HCT116 (cell line): ENCODE measurements at regions not wholly inside any gene's neighbourhood (a gene's known extent, or its start where the extent isn't known, plus 50 kb on each side); places are given as distances from the start of the nearest gene placed in this dataset.

ENCODE experiments used
- ATAC-seq: fragments of 200-7000 bp; cut with Tn5 transposase; 2 replicates; pipeline ENCODE4 v1.9.1; 2020; ENCODE audit warnings: mild to moderate bottlenecking, moderate library complexity
- BruUV-seq: library from RNA; stranded (reverse); fragments of 400-500 nt; replicated peaks from 2 replicates; lab custom pipeline; 2021; lab: Mats Ljungman, UMichigan
- CTCF ChIA-PET: fragments of 300-600 bp; sonication (Branson Sonifier 250); formaldehyde crosslinking; loops from one replicate; lab custom pipeline; 2021; ENCODE audit warnings: antibody characterized with exemption; lab: Charles Lee
- POLR2A ChIA-PET: fragments of 300-600, 350-600 bp; sonication (Branson Sonifier 250); formaldehyde crosslinking; loops from one replicate; lab custom pipeline; 2021; ENCODE audit warnings: antibody characterized with exemption; lab: Charles Lee
- RAD21 ChIA-PET, 2 experiments: fragments of 300-600 bp; sonication (Branson Sonifier 250); formaldehyde crosslinking; loops; one replicate each; lab custom pipeline; 2023; ENCODE audit warnings: low total read pairs in 2 of 2; ENCODE audit not compliant: uncharacterized antibody in 2 of 2, unreplicated experiment in 2 of 2, low non-redundant PET in 1 of 2; lab: Charles Lee
- DNase-seq: peaks from one replicate; pipeline ENCODE4 v3.0.0-alpha.2; 2010; ENCODE audit warnings: low read depth, low spot score
- H2AFZ ChIP-seq: fragments of 200-600 bp; shearing (Covaris generic), sonication (generic); 2 replicates; pipeline ENCODE4 v1.6.1; 2017; ENCODE audit warnings: low read depth, mixed run types, mixed read lengths, antibody characterized with exemption, low read length; ENCODE audit not compliant: poor library complexity, severe bottlenecking
- H3K27ac ChIP-seq: 2 replicates; pipeline ENCODE4 v1.5.1; 2012; ENCODE audit warnings: low read depth, low read length
- H3K27me3 ChIP-seq: fragments of 200-600 bp; sonication (generic); 2 replicates; pipeline ENCODE4 v1.6.1; 2016; ENCODE audit warnings: mixed run types, low read length, mixed read lengths; ENCODE audit not compliant: insufficient read depth
- H3K36me3 ChIP-seq, 2 experiments: fragments of 200-500 bp in 1 of 2; fragments of 200-600 bp in 1 of 2; sonication (Bioruptor generic) in 1 of 2; sonication (generic) in 1 of 2; 2 replicates each; pipeline versions ENCODE4 v1.5.1 to v1.6.1; 2014 to 2016; ENCODE audit warnings: low read length in 2 of 2, inconsistent platforms in 1 of 2, mixed read lengths in 1 of 2, mixed run types in 1 of 2; ENCODE audit not compliant: insufficient read depth in 2 of 2, control insufficient read depth in 1 of 2
- H3K4me1 ChIP-seq, 2 experiments: fragments of 200-600 bp in 1 of 2; sonication (generic) in 1 of 2; 2 replicates each; pipeline versions ENCODE4 v1.5.1 to v1.6.1; 2012 to 2017; ENCODE audit warnings: low read length in 2 of 2, inconsistent platforms in 1 of 2, mild to moderate bottlenecking in 1 of 2, mixed read lengths in 1 of 2, mixed run types in 1 of 2, moderate library complexity in 1 of 2; ENCODE audit not compliant: insufficient read depth in 2 of 2, control insufficient read depth in 1 of 2
- H3K4me2 ChIP-seq: fragments of 200-600 bp; sonication (generic); 2 replicates; pipeline ENCODE4 v1.6.1; 2017; ENCODE audit warnings: mixed run types, low read length, mixed read lengths
- H3K4me3 ChIP-seq, 2 experiments: fragments of 200-600 bp in 1 of 2; sonication (generic) in 1 of 2; replicated peaks in 1 of 2; 2 replicates each; pipeline ENCODE4 v1.5.1; 2011 to 2016; ENCODE audit warnings: low read length in 2 of 2, control low read depth in 1 of 2, low read depth in 1 of 2, mild to moderate bottlenecking in 1 of 2, mixed read lengths in 1 of 2, mixed run types in 1 of 2
- H3K79me2 ChIP-seq: fragments of 200-600 bp; sonication (generic); 2 replicates; pipeline ENCODE4 v1.6.1; 2017; ENCODE audit warnings: mild to moderate bottlenecking, mixed run types, low read length, moderate library complexity, mixed read lengths; ENCODE audit not compliant: insufficient read depth
- H3K9ac ChIP-seq: fragments of 200-600 bp; sonication (generic); 2 replicates; pipeline ENCODE4 v1.6.1; 2016; ENCODE audit warnings: low read length, mixed read lengths
- H3K9me2 ChIP-seq: fragments of 200-600 bp; sonication (generic), shearing (Covaris generic); 2 replicates; pipeline ENCODE4 v1.6.1; 2017; ENCODE audit warnings: mixed run types, mild to moderate bottlenecking, moderate library complexity; ENCODE audit not compliant: insufficient read depth
- H3K9me3 ChIP-seq, 2 experiments: fragments of 200-500 bp in 1 of 2; fragments of 200-600 bp in 1 of 2; sonication (Bioruptor generic) in 1 of 2; sonication (generic) in 1 of 2; 2 replicates each; pipeline ENCODE4 v1.6.1; 2014 to 2017; ENCODE audit warnings: low read length in 2 of 2, mixed read lengths in 2 of 2, inconsistent platforms in 1 of 2, low read depth in 1 of 2, mild to moderate bottlenecking in 1 of 2, mixed run types in 1 of 2, moderate library complexity in 1 of 2; ENCODE audit not compliant: control insufficient read depth in 1 of 2, insufficient read depth in 1 of 2
- H4K20me1 ChIP-seq: fragments of 200-600 bp; sonication (generic), shearing (Covaris generic); 2 replicates; pipeline ENCODE4 v1.6.1; 2017; ENCODE audit warnings: mixed run types, mild to moderate bottlenecking, moderate library complexity; ENCODE audit not compliant: insufficient read depth
- CBX3 ChIP-seq: IDR thresholded peaks from 2 replicates; pipeline ENCODE4 v1.6.1; 2012; ENCODE audit warnings: low read depth
- CEBPB ChIP-seq: IDR thresholded peaks from 2 replicates; pipeline ENCODE4 v1.6.1; 2012; ENCODE audit warnings: low read depth
- EZH2 ChIP-seq: fragments of 200-600 bp; sonication (generic); IDR thresholded peaks from 2 replicates; pipeline ENCODE4 v1.6.1; 2017; ENCODE audit warnings: antibody characterized with exemption, mixed run types
- EZH2phosphoT487 ChIP-seq: fragments of 200-600 bp; IDR thresholded peaks from 2 replicates; pipeline ENCODE4 v1.6.1; 2018; ENCODE audit warnings: antibody characterized with exemption, borderline replicate concordance
- FOSL1 ChIP-seq: IDR thresholded peaks from 2 replicates; pipeline ENCODE4 v1.6.1; 2012; ENCODE audit warnings: low read depth
- MAX ChIP-seq: IDR thresholded peaks from 2 replicates; pipeline ENCODE4 v1.6.1; 2012
- POLR2A ChIP-seq: IDR thresholded peaks from 2 replicates; pipeline ENCODE4 v1.7.0; 2011; ENCODE audit warnings: borderline replicate concordance; ENCODE audit not compliant: insufficient read depth, insufficient read length; ENCODE audit errors: extremely low read depth
- RAD21 ChIP-seq: IDR thresholded peaks from 2 replicates; pipeline ENCODE4 v1.6.1; 2012; ENCODE audit warnings: low read depth, mild to moderate bottlenecking
- YY1 ChIP-seq: IDR thresholded peaks from 2 replicates; pipeline ENCODE4 v1.6.1; 2011; ENCODE audit warnings: low read length, low read depth, moderate library complexity, mild to moderate bottlenecking; ENCODE audit not compliant: insufficient replicate concordance; ENCODE audit errors: extremely low read depth
- ZBTB33 ChIP-seq: IDR thresholded peaks from 2 replicates; pipeline ENCODE4 v1.6.1; 2011; ENCODE audit warnings: mild to moderate bottlenecking, low read length, moderate library complexity; ENCODE audit not compliant: insufficient replicate concordance; ENCODE audit errors: extremely low read depth
- ZFX ChIP-seq: fragments of 450-650 bp; IDR thresholded peaks from 2 replicates; pipeline ENCODE4 v1.6.1; 2017
- intact Hi-C: fragments of 100-400 bp; cut with micrococcal nuclease; formaldehyde crosslinking; loops from 2 replicates; pipeline ENCODE4 v1.10.0; 2022
- TF ChIP-seq, protein P1 (sequence below): IDR thresholded peaks from 2 replicates; pipeline ENCODE4 v1.6.1; 2012

DNA sequence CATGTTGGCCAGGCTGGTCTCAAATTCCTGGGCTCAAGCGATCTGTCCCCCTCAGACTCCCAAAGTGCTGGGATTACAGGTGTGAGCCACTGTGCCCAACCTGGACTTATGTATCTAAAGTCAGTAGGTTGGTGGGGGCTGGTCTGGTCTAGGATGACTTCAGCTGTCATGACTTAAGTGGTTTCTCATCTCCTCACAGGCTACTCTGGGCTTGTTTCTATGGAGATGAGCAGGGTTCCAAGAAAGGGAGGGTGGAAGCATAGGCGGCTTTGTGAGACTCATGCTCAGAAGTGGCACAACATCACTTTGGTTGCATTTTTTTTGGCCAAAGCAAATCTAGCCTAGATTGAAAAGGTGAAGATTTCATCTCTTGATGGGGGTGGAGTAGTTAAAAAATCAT lies 115.9 kb upstream of the IVNS1ABP start:
- Histone ChIP-seq H2AFZ (no peak overlapping the region), H3K4me2 (no peak overlapping the region)
- TF ChIP-seq FOSL1, result no peak
- no peak for TF ChIP-seq CEBPB
- no peak for TF ChIP-seq RAD21
- no peak for TF ChIP-seq ZFX
- TF ChIP-seq EZH2phosphoT487, result no peak
- TF ChIP-seq, protein P1, sequence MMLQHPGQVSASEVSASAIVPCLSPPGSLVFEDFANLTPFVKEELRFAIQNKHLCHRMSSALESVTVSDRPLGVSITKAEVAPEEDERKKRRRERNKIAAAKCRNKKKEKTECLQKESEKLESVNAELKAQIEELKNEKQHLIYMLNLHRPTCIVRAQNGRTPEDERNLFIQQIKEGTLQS, result no peak
- TF ChIP-seq EZH2, result no peak
- TF ChIP-seq ZBTB33, result no peak
- TF ChIP-seq, all 23 proteins: peak for 0
- ChIA-PET POLR2A (no interaction called here), RAD21 (no interaction called here), CTCF (no interaction called here)
- no peaks in the 10 kb centered on the region for H3K9me3 ChIP-seq
- no TSS peak for BruUV-seq
- no peak overlapping the region for H3K9ac ChIP-seq
- no peaks in the 10 kb centered on the region for H3K27me3 ChIP-seq
- H3K79me2 ChIP-seq, result no peaks in the 10 kb centered on the region
- no peaks in the 10 kb centered on the region; the same call in 1 of the 2 replicates for H3K9me2 ChIP-seq
- DNase-seq, result no peak
- H3K4me3 ChIP-seq, result no peak overlapping the region
- H3K27ac ChIP-seq, result no peak overlapping the region
- ATAC-seq, result no peak
- H3K36me3 ChIP-seq, result no peaks in the 10 kb centered on the region
- intact Hi-C loops, result no loop called here
- no peaks in the 10 kb centered on the region for H4K20me1 ChIP-seq
- H3K4me1 ChIP-seq, result no peaks in the 10 kb centered on the region

DNA sequence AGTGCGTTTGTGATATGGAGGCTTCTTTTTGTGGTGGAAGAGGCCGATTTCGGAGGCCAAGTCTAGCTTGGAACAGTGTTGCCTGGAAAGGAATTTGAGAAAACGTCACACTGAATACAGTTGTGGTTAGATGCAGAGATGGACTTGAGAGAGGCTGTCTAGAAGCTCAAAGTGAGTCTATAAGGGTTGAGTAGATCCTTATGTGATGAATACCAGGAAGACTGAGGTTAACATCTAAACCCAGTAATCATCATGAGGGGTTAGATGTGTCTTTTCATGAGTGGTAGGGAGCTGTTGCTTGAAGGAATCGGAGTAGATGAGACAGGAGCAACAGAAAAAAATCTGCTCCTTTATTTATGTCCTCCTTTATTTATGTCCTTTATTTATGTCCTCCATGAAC lies 114.6 kb upstream of the IVNS1ABP start:
- BruUV-seq, result no TSS peak
- ChIA-PET POLR2A (no interaction called here), CTCF (no interaction called here), RAD21 (no interaction called here)
- intact Hi-C loops, result no loop called here
- H3K4me2 ChIP-seq, result no peak overlapping the region
- no peaks in the 10 kb centered on the region for H3K4me1 ChIP-seq
- H2AFZ ChIP-seq, result no peak overlapping the region
- H3K36me3 ChIP-seq, result no peaks in the 10 kb centered on the region
- no peaks in the 10 kb centered on the region for H4K20me1 ChIP-seq
- no peaks in the 10 kb centered on the region for H3K9me3 ChIP-seq
- no peaks in the 10 kb centered on the region for H3K27me3 ChIP-seq
- H3K79me2 ChIP-seq, result no peaks in the 10 kb centered on the region
- no peak overlapping the region for H3K9ac ChIP-seq
- H3K4me3 ChIP-seq, result no peak overlapping the region
- DNase-seq, result no peak
- no peaks in the 10 kb centered on the region for H3K9me2 ChIP-seq
- ATAC-seq, result no peak
- no peak for TF ChIP-seq CBX3
- TF ChIP-seq RAD21, result no peak
- TF ChIP-seq POLR2A, result no peak
- TF ChIP-seq ZBTB33, result no peak
- TF ChIP-seq, protein P1, result no peak
- TF ChIP-seq YY1, result no peak
- no peak for TF ChIP-seq MAX
- no peak for TF ChIP-seq ZFX
- TF ChIP-seq EZH2phosphoT487, result no peak
- H3K27ac ChIP-seq, result no peak overlapping the region
